HG03139 (cell line): ENCODE measurements at regions not wholly inside any gene's neighbourhood (a gene's known extent, or its start where the extent isn't known, plus 50 kb on each side); places are given as distances from the start of the nearest gene placed in this dataset.
"Not testable (repeated sequence)": the region's sequence is repeated elsewhere in the genome, so short reads cannot be mapped to it uniquely, and the experiment has no call there.

Experiments
- ATAC-seq: cut with Tn5 transposase; IDR thresholded peaks from one replicate; pipeline ENCODE4 v1.9.1; 2021; ENCODE audit not compliant: unreplicated experiment

DNA sequence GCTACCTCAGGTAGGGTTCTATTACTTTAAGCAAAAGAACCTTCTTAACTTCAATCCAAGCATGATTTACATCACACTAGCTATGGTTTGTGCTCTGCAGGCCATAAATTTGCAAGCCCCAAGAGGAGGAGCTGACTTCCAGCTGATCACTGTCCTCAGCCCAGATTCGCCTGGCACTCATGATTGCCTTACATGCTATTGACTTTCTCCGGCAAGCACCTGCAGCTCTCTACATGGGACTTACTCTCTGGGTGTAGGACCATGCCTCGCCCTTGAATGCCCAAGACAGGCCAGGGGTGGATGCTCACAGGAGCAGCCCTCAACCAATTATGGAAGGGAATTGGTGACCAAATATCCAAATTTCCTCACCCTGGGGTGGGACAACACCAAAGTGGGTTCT lies 99.8 kb downstream of the ESM1 start:
- ATAC-seq: no peak

- no peak for ATAC-seq
Observed at GRCh38 chr5:54884195-54884536, 101.2 kb downstream of the ESM1 start.

DNA sequence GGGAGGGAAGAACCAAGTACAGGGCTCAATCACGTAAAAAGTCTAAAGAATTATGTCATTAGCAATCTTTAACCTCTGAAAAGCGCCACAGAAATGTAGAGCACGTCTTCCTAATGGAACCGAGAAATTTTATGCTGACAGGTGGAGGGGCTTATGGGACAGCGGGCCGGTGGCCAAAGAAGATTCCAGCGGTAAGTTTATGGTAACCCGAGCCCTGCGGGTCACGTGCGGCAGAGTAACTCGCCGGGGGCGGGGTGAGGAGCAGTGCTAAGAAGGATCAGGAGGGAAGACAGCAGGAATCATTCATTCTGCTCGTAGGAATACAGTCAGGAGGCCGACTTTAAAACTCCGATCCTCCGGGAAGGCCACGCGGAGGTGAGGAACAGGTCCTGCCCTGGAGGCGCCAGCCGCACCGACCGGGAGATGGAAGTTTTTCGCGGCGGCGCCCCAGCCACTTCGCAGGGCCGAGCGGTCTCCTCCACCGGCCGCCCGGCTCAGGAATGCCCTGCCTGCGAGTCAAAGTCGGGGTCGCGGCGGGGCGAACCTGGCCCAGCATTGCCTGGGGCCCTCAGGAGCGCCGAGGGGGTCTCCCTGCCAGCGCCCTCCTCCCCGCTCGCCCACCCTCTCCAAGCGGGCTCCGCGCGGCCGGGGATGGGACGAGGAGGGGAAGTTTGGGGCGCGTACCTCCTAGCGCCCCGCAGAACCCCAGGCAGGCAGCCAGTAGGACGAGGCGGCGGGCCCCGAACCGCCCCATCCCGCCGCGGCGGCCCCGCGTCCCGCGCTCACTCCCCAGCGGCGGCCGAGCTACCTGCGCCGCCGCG lies 101.8 kb downstream of the ESM1 start:
- ATAC-seq: no peak

- ATAC-seq: no peak
Observed at GRCh38 chr5:54882841-54883240, 102.6 kb downstream of the ESM1 start.

DNA sequence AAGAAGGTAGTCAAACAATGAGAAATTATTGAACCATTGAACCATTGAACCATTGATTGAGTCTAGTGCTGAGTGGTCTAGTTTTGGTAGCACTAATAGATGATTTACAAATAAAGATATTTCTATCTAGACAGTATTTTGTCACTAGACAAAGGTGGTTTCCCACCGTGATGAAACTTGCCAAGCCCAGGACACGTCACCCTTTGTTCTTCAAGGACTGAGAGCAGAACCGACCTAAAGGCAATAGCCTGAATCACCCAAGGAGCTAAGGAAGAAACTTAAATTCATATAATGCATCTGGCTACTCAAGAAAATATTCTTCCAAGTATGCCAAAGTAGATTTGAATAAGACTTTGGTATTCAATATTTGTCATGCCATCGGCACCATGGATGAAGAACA lies 103.3 kb downstream of the ESM1 start:
- no peak for ATAC-seq

DNA sequence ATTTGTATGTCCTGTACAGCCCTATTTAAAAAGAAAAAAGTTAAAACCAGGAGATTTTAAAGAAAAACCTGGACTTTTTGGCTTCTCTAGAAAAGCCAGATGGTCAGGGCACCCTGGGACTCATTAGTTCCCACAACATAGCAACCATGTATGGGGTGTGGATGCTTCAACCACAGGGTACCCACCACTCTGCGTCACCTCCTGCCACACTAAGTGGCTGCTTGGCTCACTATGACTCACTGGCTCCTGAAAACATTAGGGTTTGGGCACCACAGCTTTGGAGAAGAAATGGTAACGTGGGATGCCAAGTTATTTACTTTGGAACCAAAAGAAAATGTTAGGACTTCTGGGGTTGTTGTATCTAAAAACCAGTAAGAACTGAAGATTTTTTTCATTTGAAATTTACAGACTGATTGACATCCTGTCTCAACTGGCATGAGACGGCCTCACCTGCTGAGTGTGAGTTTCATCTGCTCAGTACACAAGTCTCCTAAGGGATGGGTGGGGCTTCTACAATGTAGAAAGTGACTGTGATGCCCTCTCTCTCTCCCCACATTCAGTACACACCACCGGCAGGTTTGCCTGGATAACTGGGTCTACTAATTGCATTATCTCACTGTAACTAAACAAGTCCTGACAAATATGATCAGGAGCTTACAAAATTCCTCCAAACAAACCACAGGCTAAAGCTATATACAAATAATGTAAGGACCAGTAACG lies 103.9 kb downstream of the ESM1 start:
- no peak for ATAC-seq

DNA sequence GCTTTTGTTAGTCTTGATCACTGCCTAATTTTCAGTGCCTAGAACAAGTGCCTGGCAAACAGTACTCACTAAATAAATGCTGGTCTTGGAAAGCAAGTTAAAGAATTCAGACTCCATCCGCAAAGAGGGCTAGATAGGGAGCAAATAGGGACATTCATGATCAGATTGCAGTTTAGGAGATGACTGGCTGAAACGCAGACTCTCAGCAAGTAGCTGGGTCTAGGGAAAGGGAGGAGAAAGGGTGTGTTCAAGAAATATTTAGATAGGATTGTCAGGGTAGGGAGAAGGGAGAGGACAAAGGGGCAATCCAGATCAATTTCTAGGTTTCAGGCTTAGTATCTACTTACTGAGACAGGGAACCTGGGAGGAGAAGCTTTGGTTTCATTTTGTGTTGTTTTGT lies 108.4 kb downstream of the ESM1 start:
- ATAC-seq: no peak

- ATAC-seq: no peak
Observed at GRCh38 chr5:54876556-54876955, 108.8 kb downstream of the ESM1 start.

DNA sequence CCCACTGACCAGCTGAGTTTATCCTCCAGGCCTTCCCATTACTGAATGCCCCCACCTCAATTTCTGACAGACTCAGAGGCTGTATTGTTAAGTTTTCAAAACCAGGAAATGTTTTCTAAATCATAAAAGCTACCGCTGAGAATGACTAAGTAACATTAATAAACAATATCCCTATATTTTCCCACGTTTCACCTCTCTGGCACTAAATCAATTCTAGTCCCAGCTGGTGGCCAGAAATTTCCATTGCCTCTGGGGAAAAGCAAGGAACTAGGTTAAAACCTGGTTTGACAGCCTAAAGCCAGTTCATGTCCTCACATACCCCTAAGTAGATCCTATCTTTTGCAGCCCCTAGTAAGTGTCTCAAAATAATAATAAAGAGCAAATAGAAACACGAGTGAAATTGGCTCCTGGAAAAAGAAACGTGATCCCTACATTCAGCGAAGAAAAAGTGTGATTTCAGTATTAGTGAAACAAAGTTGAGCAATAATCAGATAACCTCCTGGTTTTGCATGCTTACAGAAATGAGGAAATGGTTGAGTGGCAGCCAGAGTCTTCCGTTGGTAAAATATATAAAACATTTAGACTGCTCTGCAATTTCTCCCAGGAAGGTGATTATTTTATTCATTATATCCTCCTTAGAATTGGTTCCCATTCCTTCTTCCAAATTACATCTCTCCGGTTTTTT lies 110.9 kb downstream of the ESM1 start:
- no peak for ATAC-seq

DNA sequence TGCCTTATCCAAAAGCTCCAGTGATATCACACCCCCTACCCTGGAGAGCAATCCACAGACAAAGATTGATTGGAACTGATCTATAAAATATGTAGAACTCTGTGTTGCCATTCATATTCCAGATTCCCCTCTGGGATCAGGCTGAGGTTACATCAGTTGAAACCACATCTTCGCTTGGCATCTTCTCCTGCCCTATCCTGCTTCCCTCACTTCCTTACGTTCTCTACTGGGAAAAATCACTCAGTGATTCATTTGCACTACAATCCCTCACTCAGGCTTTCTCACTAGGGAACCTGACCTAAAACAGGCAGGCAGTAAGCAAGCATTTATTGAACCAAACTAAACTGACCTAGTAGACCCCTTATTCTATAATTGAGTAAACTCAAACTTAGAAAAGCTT lies 111.7 kb downstream of the ESM1 start:
- no peak for ATAC-seq

DNA sequence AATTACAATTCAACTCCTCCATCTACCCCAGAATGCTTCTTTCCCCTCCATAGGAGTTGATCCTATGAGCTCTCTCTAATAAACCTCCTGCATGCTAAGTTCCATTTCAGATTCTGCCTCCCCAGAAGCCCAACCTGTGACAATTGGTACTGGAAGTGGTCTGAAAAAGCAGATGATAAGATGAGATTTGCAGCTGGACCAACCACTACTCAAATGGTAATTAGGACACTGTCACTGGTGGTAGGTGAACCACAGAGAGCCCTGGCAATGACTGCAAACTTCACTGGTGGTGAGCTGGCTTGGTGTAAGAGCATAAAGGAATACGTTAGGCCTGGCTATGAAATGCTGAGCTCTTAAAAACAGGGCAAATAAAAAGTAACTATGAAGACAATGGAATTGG lies 112.6 kb downstream of the ESM1 start:
- ATAC-seq: no peak

DNA sequence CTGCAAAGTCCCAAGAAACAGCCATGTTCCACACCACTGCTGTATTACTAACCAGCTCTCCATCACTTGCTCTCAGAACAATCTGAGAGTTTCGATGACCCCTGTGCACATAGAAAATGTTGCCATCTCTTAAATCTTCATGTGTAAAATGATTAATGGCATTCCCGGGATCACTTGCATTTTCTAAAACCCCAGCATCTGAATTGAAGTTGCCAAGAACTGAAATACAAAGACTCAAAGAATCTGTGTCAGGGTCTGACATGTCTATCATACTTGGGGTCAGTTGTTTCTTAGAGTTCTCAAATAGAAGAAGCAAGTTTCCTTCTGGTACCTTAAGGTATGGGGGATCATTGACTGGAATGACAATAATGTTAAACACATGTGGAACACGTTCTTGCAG lies 115.1 kb downstream of the ESM1 start:
- ATAC-seq: no peak

GRCh38 chr5:54869691-54870090 lies 115.7 kb downstream of the ESM1 start:
- no peak for ATAC-seq

- ATAC-seq: no peak
Observed at GRCh38 chr5:54868511-54869483, 116.6 kb downstream of the ESM1 start.

- ATAC-seq: no peak
Observed at GRCh38 chr5:54867310-54867944, 118.0 kb downstream of the ESM1 start.

- ATAC-seq: not testable (repeated sequence)
Observed at GRCh38 chr5:54864911-54865515, 120.4 kb downstream of the ESM1 start.

GRCh38 chr5:54862036-54862435 lies 123.4 kb downstream of the ESM1 start:
- no peak for ATAC-seq

DNA sequence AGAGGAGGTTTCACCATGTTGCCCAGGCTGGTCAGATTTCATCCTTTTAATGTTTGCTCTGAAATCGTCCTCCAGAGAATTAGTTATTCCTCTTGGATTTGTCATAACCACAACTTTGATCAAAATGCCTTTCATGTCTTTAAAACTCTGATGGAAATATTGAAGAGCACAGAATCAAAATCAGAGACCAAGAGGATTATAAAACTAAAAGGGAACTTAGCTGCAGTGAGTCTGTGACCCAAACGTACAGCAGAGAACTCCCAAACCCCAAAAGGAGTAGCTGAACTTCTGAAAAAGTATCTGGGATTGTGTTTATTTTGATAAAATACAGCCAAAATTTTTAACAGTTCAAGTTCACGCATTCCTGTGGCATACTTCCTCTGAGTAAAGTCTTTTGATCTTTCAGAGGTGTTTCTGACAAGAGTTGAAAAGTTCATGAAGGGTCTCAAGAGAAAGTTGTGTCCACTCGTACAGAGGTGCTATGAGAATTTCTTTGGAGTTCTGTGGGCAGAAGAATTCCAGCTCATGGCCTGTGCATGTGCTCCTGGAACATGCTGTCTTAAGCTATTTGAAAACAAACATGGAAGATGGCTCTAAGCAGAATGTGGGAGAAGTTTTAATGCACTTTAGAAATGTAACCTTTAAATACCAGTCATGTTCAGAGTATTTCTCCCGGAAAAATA lies 124.0 kb downstream of the ESM1 start:
- no peak for ATAC-seq

DNA sequence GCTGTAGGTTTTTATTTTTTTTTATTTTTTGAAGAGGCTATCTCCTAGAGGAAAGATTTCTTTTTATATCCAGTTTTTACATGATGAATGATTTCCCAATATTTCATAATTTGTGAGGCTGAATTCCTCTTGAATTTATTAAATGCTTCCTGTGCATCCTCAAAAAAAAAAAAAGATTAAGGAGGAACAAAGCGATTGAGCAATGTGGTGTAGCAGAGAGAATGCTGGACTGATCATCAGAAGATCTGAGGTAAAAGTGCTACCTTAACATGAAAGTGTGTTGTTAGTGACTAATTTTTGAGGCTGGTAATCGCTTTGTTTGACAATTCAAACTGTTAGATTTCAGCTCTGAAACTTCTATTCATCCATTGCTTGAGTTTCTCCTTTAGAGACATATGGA lies 125.1 kb downstream of the ESM1 start:
- ATAC-seq: no peak
